ENCODE measurements at regions not wholly inside any gene's neighbourhood (a gene's known extent, or its start where the extent isn't known, plus 50 kb on each side); places are given as distances from the start of the nearest gene placed in this dataset.

- no peak for DNase-seq
Observed at GRCh38 chr9:107756091-107756490, 266.5 kb upstream of the KLF4 start.

GRCh38 chr9:107755246-107755645, 265.7 kb upstream of the KLF4 start:
- DNase-seq: no peak

GRCh38 chr9:107751567-107752210, 262.1 kb upstream of the KLF4 start:
- DNase-seq: no peak

- DNase-seq: no peak
Observed at GRCh38 chr9:107750741-107751566, 261.4 kb upstream of the KLF4 start.

- no peak for DNase-seq
Observed at GRCh38 chr9:107749787-107750444, 260.3 kb upstream of the KLF4 start.

GRCh38 chr9:107744873-107745272, 255.3 kb upstream of the KLF4 start:
- no peak for DNase-seq

GRCh38 chr9:107742531-107743309, 253.2 kb upstream of the KLF4 start:
- DNase-seq: no peak

- no peak for DNase-seq
Observed at GRCh38 chr9:107740088-107740980, 250.8 kb upstream of the KLF4 start.

- no peak for DNase-seq
Observed at GRCh38 chr9:107739601-107740082, 250.1 kb upstream of the KLF4 start.

GRCh38 chr9:107738789-107739188, 249.2 kb upstream of the KLF4 start:
- no peak for DNase-seq

GRCh38 chr9:107737987-107738743, 248.6 kb upstream of the KLF4 start:
- no peak for DNase-seq

- DNase-seq: no peak
Observed at GRCh38 chr9:107737610-107737986, 248.0 kb upstream of the KLF4 start.

GRCh38 chr9:107735821-107736220, 246.3 kb upstream of the KLF4 start:
- DNase-seq: no peak

- DNase-seq: no peak
Observed at GRCh38 chr9:107734256-107735013, 244.9 kb upstream of the KLF4 start.

- no peak for DNase-seq
Observed at GRCh38 chr9:107733523-107733894, 243.9 kb upstream of the KLF4 start.

- DNase-seq: no peak
Observed at GRCh38 chr9:107732781-107733522, 243.4 kb upstream of the KLF4 start.

- no peak for DNase-seq
Observed at GRCh38 chr9:107731115-107731762, 241.7 kb upstream of the KLF4 start.

- DNase-seq: no peak
Observed at GRCh38 chr9:107730666-107731065, 241.1 kb upstream of the KLF4 start.
